GM18502 (cell line): ENCODE measurements at regions not wholly inside any gene's neighbourhood (a gene's known extent, or its start where the extent isn't known, plus 50 kb on each side); places are given as distances from the start of the nearest gene placed in this dataset.
A peak's percentile ranks its signal among the peaks of the same experiment; 100 is the strongest.

Experiments
- ATAC-seq: cut with Tn5 transposase; IDR thresholded peaks from one replicate; pipeline ENCODE4 v1.9.1; 2021; ENCODE audit warnings: mild to moderate bottlenecking; ENCODE audit not compliant: unreplicated experiment, poor library complexity

- ATAC-seq, result no peak
These were observed 516.9 kb upstream of the GOLIM4 start for GRCh38 chr3:168612671-168613070.

- no peak for ATAC-seq
These were observed 516.1 kb upstream of the GOLIM4 start for GRCh38 chr3:168611826-168612225.

GRCh38 chr3:168608926-168609325 lies 513.2 kb upstream of the GOLIM4 start:
- ATAC-seq, result no peak

GRCh38 chr3:168604767-168605166 lies 509.0 kb upstream of the GOLIM4 start:
- ATAC-seq, result no peak

GRCh38 chr3:168598250-168598649 lies 502.5 kb upstream of the GOLIM4 start:
- no peak for ATAC-seq

- no peak for ATAC-seq
These were observed 500.6 kb upstream of the GOLIM4 start for GRCh38 chr3:168596175-168596823.

DNA sequence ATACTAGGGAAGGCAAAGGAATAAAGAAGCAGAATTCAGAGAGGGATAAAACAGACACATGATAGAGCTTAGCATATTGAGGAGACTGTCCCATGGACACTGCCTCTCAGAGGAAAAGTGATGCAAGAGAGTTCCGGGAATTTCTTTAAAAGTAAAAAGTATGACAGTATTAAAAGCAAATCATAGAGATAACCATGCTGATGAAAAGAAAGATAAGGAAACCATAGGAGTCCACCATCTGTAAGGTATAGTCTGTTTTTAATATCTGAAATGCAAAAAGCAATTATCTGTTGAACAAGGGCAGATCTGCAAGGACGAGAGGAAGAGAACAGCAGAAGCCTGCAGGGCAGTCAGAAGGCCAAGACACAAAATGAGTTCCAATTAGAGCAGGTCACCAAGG lies 495.9 kb upstream of the GOLIM4 start:
- ATAC-seq, result no peak

DNA sequence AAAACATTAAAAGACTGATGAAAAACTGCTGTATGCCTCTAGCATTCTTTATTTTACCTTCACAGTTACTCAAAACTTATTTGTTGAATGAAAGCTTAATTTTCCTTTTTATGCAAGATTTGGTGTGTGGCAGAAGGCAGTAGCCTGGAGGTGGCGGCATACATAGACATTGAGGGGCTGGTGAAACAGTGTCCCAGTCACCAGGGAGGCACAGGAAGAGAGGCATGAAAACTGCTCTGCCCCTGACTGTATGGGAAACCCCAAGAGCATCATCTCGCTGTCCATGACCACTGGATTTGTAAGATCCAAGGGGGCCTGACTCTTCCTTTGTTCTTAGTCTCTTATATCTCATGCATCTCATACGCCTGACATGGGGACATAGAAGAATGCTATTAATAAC lies 493.7 kb upstream of the GOLIM4 start:
- no peak for ATAC-seq

DNA sequence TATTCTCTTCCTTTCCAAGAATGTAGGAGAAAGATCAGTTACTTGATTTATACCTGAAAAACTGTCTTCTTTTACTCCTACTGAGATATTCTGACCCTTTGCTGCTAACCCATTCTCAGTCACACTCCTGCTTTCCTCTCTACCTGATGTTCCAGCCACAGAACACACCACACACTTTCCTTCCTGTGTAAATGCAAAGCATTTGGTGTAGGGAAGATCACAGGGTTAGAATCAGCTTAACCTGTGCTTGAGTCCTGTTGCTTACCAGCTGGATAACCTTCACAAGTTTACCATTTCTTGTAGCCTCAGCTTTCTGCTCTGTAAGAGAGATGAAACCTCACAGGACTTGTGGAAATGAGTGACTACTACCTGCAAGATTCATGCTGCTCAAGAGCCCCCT lies 489.8 kb upstream of the GOLIM4 start:
- ATAC-seq, result peak; percentile 55

- no peak for ATAC-seq
These were observed 488.3 kb upstream of the GOLIM4 start for GRCh38 chr3:168583977-168584376.

DNA sequence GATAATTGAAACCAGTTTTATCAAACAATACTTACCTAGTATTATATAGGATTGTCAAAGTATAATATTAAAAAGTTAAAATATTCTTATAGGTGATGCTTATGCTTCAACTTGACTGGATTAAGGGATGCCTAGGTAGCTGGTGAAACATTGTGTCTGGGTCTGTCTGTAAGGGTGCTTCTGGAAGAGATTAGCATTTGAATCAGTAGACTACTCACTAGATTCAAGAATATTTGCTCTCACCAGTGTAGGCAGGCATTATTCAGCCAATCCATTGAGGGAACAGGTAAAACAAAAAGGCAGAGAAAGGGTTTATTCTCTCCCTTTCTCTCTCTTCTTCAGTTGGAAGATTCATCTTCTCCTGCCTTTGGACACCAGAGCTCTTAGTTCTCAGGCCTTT lies 486.8 kb upstream of the GOLIM4 start:
- ATAC-seq, result no peak

GRCh38 chr3:168581771-168582225 lies 486.1 kb upstream of the GOLIM4 start:
- ATAC-seq, result no peak

DNA sequence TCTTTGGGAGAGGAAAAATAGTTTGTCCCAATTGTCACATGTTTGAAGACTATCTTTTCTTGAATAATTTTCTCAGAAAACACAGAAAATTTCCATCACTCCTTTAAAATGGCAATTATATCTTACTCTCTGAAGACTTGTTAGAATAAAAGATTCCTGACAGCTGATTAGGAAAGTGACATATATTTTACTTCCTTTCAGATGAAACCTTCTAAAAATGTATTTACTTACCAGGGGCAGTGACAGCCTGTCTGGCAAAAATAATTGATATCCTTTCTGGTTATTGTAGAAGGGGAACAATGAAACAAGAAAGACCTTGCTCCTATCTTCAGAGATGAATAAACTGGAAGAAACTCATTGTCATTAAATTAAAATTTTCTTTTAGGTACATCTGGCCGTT lies 483.3 kb upstream of the GOLIM4 start:
- ATAC-seq, result no peak

- no peak for ATAC-seq
These were observed 480.0 kb upstream of the GOLIM4 start for GRCh38 chr3:168575750-168576149.

DNA sequence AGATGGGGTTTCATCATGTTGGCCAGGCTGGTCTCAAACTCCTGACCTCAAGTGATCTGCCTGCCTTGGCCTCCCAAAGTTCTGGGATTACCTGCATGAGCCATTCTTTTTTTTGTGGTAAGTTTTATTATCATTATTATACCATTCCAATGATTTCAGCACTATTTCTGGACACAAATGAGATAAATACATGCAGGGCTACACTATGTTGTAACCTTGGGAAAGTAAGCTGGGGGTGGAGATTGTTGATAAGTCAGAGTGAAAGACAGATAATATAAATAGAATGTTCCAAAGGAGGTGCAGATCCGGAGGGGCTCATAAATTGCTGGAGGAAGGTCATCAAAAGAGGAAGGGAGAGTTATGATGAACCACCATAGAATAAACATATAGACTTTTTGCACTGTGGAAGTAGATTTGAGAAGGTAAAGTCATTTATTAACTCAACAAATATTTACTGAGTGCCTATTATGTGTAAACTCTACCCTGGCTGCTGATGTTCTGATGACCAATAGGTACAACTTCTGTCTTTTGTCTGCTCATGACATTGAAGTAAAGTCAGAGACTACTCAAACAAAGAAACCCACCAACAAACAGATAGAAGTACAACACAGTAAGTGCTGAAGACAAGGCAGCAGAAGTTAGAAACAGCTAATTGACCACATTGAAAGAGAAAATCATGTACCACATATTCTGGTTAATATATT lies 478.9 kb upstream of the GOLIM4 start:
- ATAC-seq, result no peak

- no peak for ATAC-seq
These were observed 474.9 kb upstream of the GOLIM4 start for GRCh38 chr3:168570404-168571155.

DNA sequence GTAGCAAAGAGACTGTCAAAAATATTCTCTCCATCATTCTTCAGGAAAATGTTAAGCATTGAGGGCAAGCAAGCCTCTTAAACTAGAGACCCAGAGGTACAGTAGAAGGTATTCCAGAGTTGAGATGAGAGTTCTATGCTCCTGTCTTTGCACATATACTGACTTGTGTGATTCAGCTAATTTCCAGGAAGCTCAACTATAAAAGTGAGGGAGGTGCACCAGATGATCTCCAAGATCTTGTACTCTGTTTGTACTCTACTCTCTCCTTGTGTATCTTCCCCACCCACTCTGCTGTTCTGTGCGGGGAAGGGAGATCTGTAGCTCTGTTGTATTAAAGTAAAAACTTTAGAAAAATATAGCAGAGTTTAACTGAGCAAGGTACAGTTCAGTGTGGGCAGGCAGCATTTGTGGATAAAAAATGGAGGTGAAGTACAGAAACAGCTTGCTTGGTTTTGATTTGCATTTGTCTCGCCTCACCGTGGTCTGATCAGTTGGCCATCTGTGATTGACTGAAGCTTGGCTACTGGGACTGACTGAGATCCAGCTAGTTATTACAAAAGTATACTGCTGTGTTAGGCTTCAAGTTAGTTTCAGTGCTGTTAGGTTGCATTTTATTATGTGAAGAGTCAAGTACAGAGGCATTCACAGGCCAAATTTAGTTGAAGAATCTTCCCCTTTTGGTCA lies 463.1 kb upstream of the GOLIM4 start:
- peak; percentile 54 for ATAC-seq

- ATAC-seq, result no peak
These were observed 456.5 kb upstream of the GOLIM4 start for GRCh38 chr3:168552251-168552650.

DNA sequence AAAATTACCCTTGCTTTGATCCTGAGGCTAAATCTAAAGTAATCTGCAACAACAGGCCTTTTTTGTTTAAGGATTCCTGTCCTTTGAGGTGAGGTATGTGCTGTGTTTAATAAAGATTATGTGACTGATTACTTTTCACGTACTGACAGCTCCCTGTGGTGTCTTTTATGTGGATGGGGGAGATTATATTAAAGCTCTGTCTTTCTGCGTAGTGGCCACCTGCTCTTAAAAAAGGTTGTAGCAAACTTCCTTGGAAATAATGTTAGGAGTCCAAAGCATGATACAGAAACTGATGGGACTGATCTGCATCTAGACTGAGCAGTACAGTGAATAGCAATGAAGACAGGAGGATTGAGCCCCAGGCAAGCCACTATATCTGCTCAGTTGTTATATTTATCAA lies 453.0 kb upstream of the GOLIM4 start:
- no peak for ATAC-seq

GRCh38 chr3:168546707-168547106 lies 451.0 kb upstream of the GOLIM4 start:
- ATAC-seq, result no peak

DNA sequence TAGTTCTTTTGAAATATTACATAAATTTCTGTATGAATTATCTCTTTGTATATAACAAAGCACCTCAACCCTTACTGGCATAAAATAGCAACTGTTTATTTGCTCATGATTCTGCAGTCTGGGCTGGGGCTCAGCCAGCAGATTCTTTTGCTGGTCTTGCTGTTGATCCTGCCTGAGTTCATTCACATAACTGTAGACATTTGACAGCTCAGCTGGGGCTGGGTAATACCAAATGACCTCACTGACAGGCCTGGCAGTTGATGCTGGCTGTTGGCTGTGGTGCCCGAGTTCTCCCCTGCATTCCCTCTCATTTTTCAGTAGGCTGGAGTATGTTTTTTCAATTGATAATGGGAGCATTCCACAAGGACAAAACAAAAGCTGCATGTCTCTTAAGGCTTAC lies 449.9 kb upstream of the GOLIM4 start:
- ATAC-seq, result no peak
